Mesenchymal stem cell (in vitro differentiated cells and primary cell): ENCODE measurements at regions not wholly inside any gene's neighbourhood (a gene's known extent, or its start where the extent isn't known, plus 50 kb on each side); places are given as distances from the start of the nearest gene placed in this dataset.

Experiments used
- DNase-seq: peaks from one replicate; pipeline ENCODE4 v3.0.0-alpha.2; 2013
- H2AFZ ChIP-seq: one replicate; pipeline ENCODE4 v1.6.1; 2013; ENCODE audit warnings: low read depth, mild to moderate bottlenecking, control low read depth, inconsistent platforms, low read length, moderate library complexity
- H2AK5ac ChIP-seq: 2 replicates; pipeline ENCODE4 v1.6.1; 2013; ENCODE audit warnings: low read length, moderate library complexity, mild to moderate bottlenecking, inconsistent platforms; ENCODE audit not compliant: severe bottlenecking
- H2BK120ac ChIP-seq: one replicate; pipeline ENCODE4 v1.6.1; 2013; ENCODE audit warnings: low read depth, mild to moderate bottlenecking, inconsistent platforms, low read length, moderate library complexity
- H2BK12ac ChIP-seq, 2 experiments: one replicate each; pipeline ENCODE4 v1.6.1; 2013; ENCODE audit warnings: inconsistent platforms in 2 of 2, low read length in 2 of 2, mild to moderate bottlenecking in 2 of 2, moderate library complexity in 2 of 2, control low read depth in 1 of 2
- H2BK15ac ChIP-seq: one replicate; pipeline ENCODE4 v1.6.1; 2013; ENCODE audit warnings: mild to moderate bottlenecking, low read depth, inconsistent platforms; ENCODE audit not compliant: poor library complexity, severe bottlenecking
- H2BK5ac ChIP-seq: 2 replicates; pipeline ENCODE4 v1.6.1; 2013; ENCODE audit warnings: low read depth, mild to moderate bottlenecking, low read length, control low read depth, inconsistent platforms; ENCODE audit not compliant: poor library complexity, severe bottlenecking
- H3K14ac ChIP-seq, 2 experiments: one replicate each; pipeline ENCODE4 v1.6.1; 2013; ENCODE audit warnings: inconsistent platforms in 2 of 2, low read length in 2 of 2, control low read depth in 1 of 2, mild to moderate bottlenecking in 1 of 2, moderate library complexity in 1 of 2
- H3K18ac ChIP-seq, 2 experiments: one replicate each; pipeline ENCODE4 v1.6.1; 2013; ENCODE audit warnings: inconsistent platforms in 2 of 2, low read length in 2 of 2, control low read depth in 1 of 2, low read depth in 1 of 2, mild to moderate bottlenecking in 1 of 2
- H3K23ac ChIP-seq, 2 experiments: one replicate each; pipeline ENCODE4 v1.6.1; 2013; ENCODE audit warnings: inconsistent platforms in 2 of 2, low read length in 2 of 2, mild to moderate bottlenecking in 2 of 2, moderate library complexity in 2 of 2, control low read depth in 1 of 2
- H3K27ac ChIP-seq: 2 replicates; pipeline ENCODE4 v1.5.1; 2013; ENCODE audit warnings: mild to moderate bottlenecking, moderate library complexity, low read length, control low read depth, inconsistent platforms; ENCODE audit not compliant: poor library complexity, severe bottlenecking
- H3K27me3 ChIP-seq, 2 experiments: 2 replicates each; pipeline versions ENCODE4 v1.6.1 to v1.7.0; 2013; ENCODE audit warnings: low read length in 2 of 2, mild to moderate bottlenecking in 2 of 2, moderate library complexity in 2 of 2, control low read depth in 1 of 2, inconsistent platforms in 1 of 2; ENCODE audit not compliant: control insufficient read depth in 1 of 2, insufficient read depth in 1 of 2
- H3K36me3 ChIP-seq, 2 experiments: 2 replicates each; pipeline versions ENCODE4 v1.6.1 to v1.7.0; 2013; ENCODE audit warnings: low read length in 2 of 2, control low read depth in 1 of 2, inconsistent platforms in 1 of 2, low read depth in 1 of 2, mild to moderate bottlenecking in 1 of 2; ENCODE audit not compliant: insufficient read depth in 2 of 2, control insufficient read depth in 1 of 2
- H3K4ac ChIP-seq, 2 experiments: one replicate each; pipeline ENCODE4 v1.6.1; 2013; ENCODE audit warnings: inconsistent platforms in 2 of 2, low read length in 2 of 2, mild to moderate bottlenecking in 2 of 2, moderate library complexity in 2 of 2, control low read depth in 1 of 2, low read depth in 1 of 2
- H3K4me1 ChIP-seq: 2 replicates; pipeline ENCODE4 v1.6.1; 2013; ENCODE audit warnings: low read depth, low read length, control low read depth; ENCODE audit not compliant: control insufficient read depth, insufficient read depth
- H3K4me2 ChIP-seq: 2 replicates; pipeline ENCODE4 v1.6.1; 2013; ENCODE audit warnings: low read length, mild to moderate bottlenecking, inconsistent platforms; ENCODE audit not compliant: poor library complexity, severe bottlenecking
- H3K4me3 ChIP-seq, 2 experiments: 2 replicates each; pipeline versions ENCODE4 v1.5.1 to v1.7.0; 2013; ENCODE audit warnings: low read length in 2 of 2, mild to moderate bottlenecking in 2 of 2, control low read depth in 1 of 2, low read depth in 1 of 2; ENCODE audit not compliant: insufficient read depth in 1 of 2
- H3K79me1 ChIP-seq: replicated peaks from 2 replicates; pipeline ENCODE4 v1.6.1; 2013; ENCODE audit warnings: mild to moderate bottlenecking, control low read depth, low read length, inconsistent platforms; ENCODE audit not compliant: poor library complexity, severe bottlenecking
- H3K9ac ChIP-seq: 2 replicates; pipeline ENCODE4 v1.7.0; 2013; ENCODE audit warnings: mild to moderate bottlenecking, low read length, moderate library complexity
- H3K9me3 ChIP-seq: 2 replicates; pipeline ENCODE4 v1.7.0; 2013; ENCODE audit warnings: mild to moderate bottlenecking, low read length; ENCODE audit not compliant: control insufficient read depth
- H4K8ac ChIP-seq: one replicate; pipeline ENCODE4 v1.6.1; 2013; ENCODE audit warnings: inconsistent platforms, mild to moderate bottlenecking, low read length, moderate library complexity
- H4K91ac ChIP-seq: one replicate; pipeline ENCODE4 v1.6.1; 2013; ENCODE audit warnings: mild to moderate bottlenecking, low read length, inconsistent platforms
- WGBS: methylation state at CpG from one replicate; pipeline ENCODE4 v1.1.7; 2013; ENCODE audit warnings: mixed read lengths; 5-methylcytosine and 5-hydroxymethylcytosine counted together

- no peaks in the 10 kb centered on the region for H3K9me3 ChIP-seq
- no peak overlapping the region for H3K23ac ChIP-seq
- H4K91ac ChIP-seq = no peak overlapping the region
- peaks cover 0 to 9% of the 10 kb centered on the region in 2 experiments for H3K27me3 ChIP-seq
- no peak for DNase-seq
- no peak overlapping the region for H3K27ac ChIP-seq
- no peaks in the 10 kb centered on the region for H3K79me1 ChIP-seq
- no peak overlapping the region for H4K8ac ChIP-seq
- no peak overlapping the region for H3K4me2 ChIP-seq
- no peaks in the 10 kb centered on the region for H3K36me3 ChIP-seq
- no peaks in the 10 kb centered on the region for H3K4me1 ChIP-seq
- H2BK120ac ChIP-seq = no peak overlapping the region
- no peak overlapping the region for H2AK5ac ChIP-seq
- H3K18ac ChIP-seq = no peak overlapping the region
- H3K9ac ChIP-seq = no peak overlapping the region
- H3K14ac ChIP-seq = no peak overlapping the region
- no peak overlapping the region for H2BK5ac ChIP-seq
- H2BK12ac ChIP-seq = no peak overlapping the region
- H2BK15ac ChIP-seq = no peak overlapping the region
- no peak overlapping the region for H3K4me3 ChIP-seq
- H2AFZ ChIP-seq = no peak overlapping the region
- no peak overlapping the region for H3K4ac ChIP-seq
- 33% methylated on average over 1 of the region's 3 CpGs for WGBS
Measured at GRCh38 chr18:47708206-47708605, 222.3 kb downstream of the SMAD2 start.

- H3K36me3 ChIP-seq = no peaks in the 10 kb centered on the region
- H3K27ac ChIP-seq = no peak overlapping the region
- no peak overlapping the region for H2BK12ac ChIP-seq
- no peaks in the 10 kb centered on the region for H3K9me3 ChIP-seq
- no peak overlapping the region for H4K91ac ChIP-seq
- no peak overlapping the region for H2BK5ac ChIP-seq
- no peak overlapping the region for H3K4me2 ChIP-seq
- H2AFZ ChIP-seq = no peak overlapping the region
- no peak for DNase-seq
- no peak overlapping the region for H3K9ac ChIP-seq
- H3K4me1 ChIP-seq = no peaks in the 10 kb centered on the region
- H3K4ac ChIP-seq = no peak overlapping the region
- WGBS = 90% methylated on average over 6 of the region's 6 CpGs
- no peak overlapping the region for H3K18ac ChIP-seq
- no peak overlapping the region for H3K14ac ChIP-seq
- no peak overlapping the region for H2BK120ac ChIP-seq
- H3K23ac ChIP-seq = no peak overlapping the region
- H2AK5ac ChIP-seq = no peak overlapping the region
- no peak overlapping the region for H2BK15ac ChIP-seq
- no peak overlapping the region for H4K8ac ChIP-seq
- H3K27me3 ChIP-seq = peaks cover 0 to 16% of the 10 kb centered on the region in 2 experiments
- H3K79me1 ChIP-seq = no peaks in the 10 kb centered on the region
- no peak overlapping the region for H3K4me3 ChIP-seq
Measured at GRCh38 chr18:47701134-47701533, 229.3 kb downstream of the SMAD2 start.

- Histone ChIP-seq H3K14ac (no peak overlapping the region), H3K9me3 (no peaks in the 10 kb centered on the region), H2AFZ (no peak overlapping the region), H3K27me3 (peaks cover 5 to 20% of the 10 kb centered on the region in 2 experiments), H4K8ac (no peak overlapping the region), H4K91ac (no peak overlapping the region), H3K4me2 (no peak overlapping the region), H2BK120ac (no peak overlapping the region), H3K23ac (no peak overlapping the region), H2AK5ac (no peak overlapping the region), H2BK5ac (no peak overlapping the region), H3K27ac (no peak overlapping the region), H2BK12ac (no peak overlapping the region), H3K79me1 (no peaks in the 10 kb centered on the region), H3K4me3 (no peak overlapping the region), H3K18ac (no peak overlapping the region), H3K9ac (no peak overlapping the region), H2BK15ac (no peak overlapping the region), H3K4me1 (no peaks in the 10 kb centered on the region), H3K36me3 (no peaks in the 10 kb centered on the region), H3K4ac (no peak overlapping the region)
- WGBS = 79% methylated on average over 9 of the region's 9 CpGs
- DNase-seq = no peak
Measured at GRCh38 chr18:47696870-47697269, 233.6 kb downstream of the SMAD2 start.

- H2AK5ac ChIP-seq = no peak overlapping the region
- no peak overlapping the region for H2BK120ac ChIP-seq
- H4K91ac ChIP-seq = no peak overlapping the region
- no peak overlapping the region for H4K8ac ChIP-seq
- WGBS = 83% methylated on average over 3 of the region's 4 CpGs
- no peaks in the 10 kb centered on the region for H3K9me3 ChIP-seq
- H3K14ac ChIP-seq = no peak overlapping the region
- no peaks in the 10 kb centered on the region for H3K36me3 ChIP-seq
- H3K4ac ChIP-seq = no peak overlapping the region
- DNase-seq = no peak
- H3K27ac ChIP-seq = no peak overlapping the region
- H3K4me1 ChIP-seq = no peaks in the 10 kb centered on the region
- no peak overlapping the region for H2AFZ ChIP-seq
- H3K9ac ChIP-seq = no peak overlapping the region
- no peak overlapping the region for H2BK12ac ChIP-seq
- H3K4me2 ChIP-seq = no peak overlapping the region
- H2BK5ac ChIP-seq = no peak overlapping the region
- H3K79me1 ChIP-seq = no peaks in the 10 kb centered on the region
- H3K27me3 ChIP-seq = peaks cover 5 to 13% of the 10 kb centered on the region in 2 experiments
- no peak overlapping the region for H3K18ac ChIP-seq
- H2BK15ac ChIP-seq = no peak overlapping the region
- no peak overlapping the region for H3K4me3 ChIP-seq
- no peak overlapping the region for H3K23ac ChIP-seq
Measured at GRCh38 chr18:47691611-47692010, 238.8 kb downstream of the SMAD2 start.
